GM12878 (cell line): ENCODE measurements at regions not wholly inside any gene's neighbourhood (a gene's known extent, or its start where the extent isn't known, plus 50 kb on each side); places are given as distances from the start of the nearest gene placed in this dataset.

ENCODE experiments used
- ATAC-seq: fragments of 200-7000 bp; cut with Tn5 transposase; 3 replicates; pipeline ENCODE4 v1.9.1; 2020; ENCODE audit warnings: mild to moderate bottlenecking, moderate library complexity
- BruUV-seq: library from RNA; stranded (reverse); fragments of 400-500 nt; replicated peaks from 2 replicates; lab custom pipeline; 2021; lab: Mats Ljungman, UMichigan
- CTCF ChIA-PET: fragments of 300-600 bp; sonication (Branson Sonifier 250); formaldehyde crosslinking; extraction: SDS; loops from one replicate; lab custom pipeline; 2021; ENCODE audit warnings: inconsistent platforms; lab: Yijun Ruan, JAX
- POLR2A ChIA-PET: fragments of 350-600 bp; formaldehyde crosslinking; extraction: SDS; loops from one replicate; lab custom pipeline; 2021; ENCODE audit warnings: inconsistent platforms; lab: Charles Lee
- RAD21 ChIA-PET: fragments of 300-600 bp; sonication (Branson Sonifier 250); formaldehyde crosslinking; loops from one replicate; lab custom pipeline; 2023; ENCODE audit warnings: antibody characterized with exemption; ENCODE audit not compliant: unreplicated experiment; lab: Charles Lee
- SMC1A ChIA-PET: fragments of 300-600 bp; sonication (Branson Sonifier 250); formaldehyde crosslinking; loops from one replicate; lab custom pipeline; 2023; ENCODE audit not compliant: unreplicated experiment, uncharacterized antibody; lab: Charles Lee
- DNase-seq: peaks from one replicate; pipeline ENCODE4 v3.0.0-alpha.2; 2011; ENCODE audit warnings: low read depth, low spot score
- FAIRE-seq: peaks from 3 replicates; lab custom pipeline; 2011; peaks lifted over from hg19 to GRCh38; lab: Jason Lieb, UNC
- H2AFZ ChIP-seq: 2 replicates; pipeline ENCODE4 v1.6.0; 2011; ENCODE audit warnings: low read depth, low read length, control low read depth; ENCODE audit not compliant: control insufficient read depth
- H3K27ac ChIP-seq: 2 replicates; pipeline ENCODE4 v1.5.1; 2011; ENCODE audit warnings: control low read depth; ENCODE audit not compliant: control insufficient read depth, insufficient read depth
- H3K27me3 ChIP-seq, 2 experiments: replicated peaks in 1 of 2; 2 replicates each; pipeline versions ENCODE4 v1.6.0 to v1.6.1; 2011; ENCODE audit warnings: low read length in 1 of 2; ENCODE audit not compliant: control insufficient read depth in 2 of 2, insufficient read depth in 2 of 2
- H3K36me3 ChIP-seq, 2 experiments: 2 replicates each; pipeline ENCODE4 v1.5.1; 2011; ENCODE audit warnings: low read length in 1 of 2; ENCODE audit not compliant: control insufficient read depth in 2 of 2, insufficient read depth in 2 of 2
- H3K4me1 ChIP-seq: 2 replicates; pipeline ENCODE4 v1.6.1; 2011; ENCODE audit warnings: mild to moderate bottlenecking, low read length, moderate library complexity, mixed read lengths; ENCODE audit not compliant: control insufficient read depth, insufficient read depth
- H3K4me2 ChIP-seq: 2 replicates; pipeline ENCODE4 v1.6.0; 2011; ENCODE audit warnings: control low read depth; ENCODE audit not compliant: control insufficient read depth, insufficient read depth
- H3K4me3 ChIP-seq: fragments of 200-600 bp; sonication (generic); 2 replicates; pipeline ENCODE4 v1.5.1; 2016
- H3K79me2 ChIP-seq: 2 replicates; pipeline ENCODE4 v1.6.0; 2011; ENCODE audit warnings: low read length; ENCODE audit not compliant: control insufficient read depth, insufficient read depth
- H3K9ac ChIP-seq: 2 replicates; pipeline ENCODE4 v1.8.0; 2011; ENCODE audit warnings: low read length, control low read depth, mixed read lengths; ENCODE audit not compliant: control insufficient read depth, insufficient read depth
- H3K9me3 ChIP-seq: replicated peaks from 3 replicates; pipeline ENCODE4 v1.5.1; 2011; ENCODE audit warnings: mild to moderate bottlenecking, low read length; ENCODE audit not compliant: control insufficient read depth, insufficient read depth
- H4K20me1 ChIP-seq: 2 replicates; pipeline ENCODE4 v1.6.0; 2011; ENCODE audit not compliant: control insufficient read depth, insufficient read depth
- IKZF2 ChIP-seq, 2 experiments: fragments of 450-650 bp; IDR thresholded peaks; 2 replicates each; pipeline ENCODE4 v1.6.1; 2017; ENCODE audit warnings: mild to moderate bottlenecking in 2 of 2, moderate library complexity in 2 of 2
- MEF2B ChIP-seq: fragments of 450-650 bp; IDR thresholded peaks from 2 replicates; pipeline ENCODE4 v1.6.1; 2018; ENCODE audit warnings: mild to moderate bottlenecking, moderate library complexity; ENCODE audit not compliant: partially characterized antibody, poor library complexity, severe bottlenecking
- MXI1 ChIP-seq: fragments of 150-350 bp; IDR thresholded peaks from 2 replicates; pipeline ENCODE4 v1.6.1; 2011; ENCODE audit warnings: low read depth, mild to moderate bottlenecking, inconsistent platforms, low read length, improper control_type of control experiment
- RBBP5 ChIP-seq: fragments of 200-600 bp; sonication (generic); conservative IDR thresholded peaks from 2 replicates; pipeline ENCODE4 v1.6.1; 2016
- YBX1 ChIP-seq: fragments of 450-650 bp; IDR thresholded peaks from 2 replicates; pipeline ENCODE4 v1.6.1; 2016; ENCODE audit warnings: antibody characterized with exemption
- WGBS: methylation state at CpG from one replicate; pipeline ENCODE4 v1.1.6; 2016; ENCODE audit warnings: low lambda C conversion rate; ENCODE audit not compliant: insufficient replicate concordance, insufficient coverage; ENCODE audit errors: missing lambda C conversion rate; 5-methylcytosine and 5-hydroxymethylcytosine counted together
- in situ Hi-C: fragments of 300-500 bp; cut with MboI; formaldehyde crosslinking; loops from 9 replicates; pipeline ENCODE4 v1.14.3; 2018; ENCODE audit warnings: mixed read lengths
- intact Hi-C: fragments of 100-400 bp; cut with micrococcal nuclease; formaldehyde crosslinking; loops from one replicate; pipeline ENCODE4 v1.14.2; 2022; ENCODE audit not compliant: unreplicated experiment
- TF ChIP-seq, protein P1 (sequence below): fragments of 450-650 bp; IDR thresholded peaks from 2 replicates; pipeline ENCODE4 v1.6.1; 2017; ENCODE audit warnings: mild to moderate bottlenecking, moderate library complexity
- TF ChIP-seq, protein P2 (sequence below): fragments of 450-650 bp; IDR thresholded peaks from 2 replicates; pipeline ENCODE4 v1.6.1; 2017; ENCODE audit warnings: mild to moderate bottlenecking, moderate library complexity
- TF ChIP-seq, protein P3 (sequence below): fragments of 450-650 bp; conservative IDR thresholded peaks from 2 replicates; pipeline ENCODE4 v1.6.1; 2017; ENCODE audit warnings: mild to moderate bottlenecking, moderate library complexity
- TF ChIP-seq, protein P4 (sequence below): fragments of 450-650 bp; IDR thresholded peaks from 2 replicates; pipeline ENCODE4 v1.6.1; 2017; ENCODE audit warnings: low read depth, mild to moderate bottlenecking, moderate library complexity

DNA sequence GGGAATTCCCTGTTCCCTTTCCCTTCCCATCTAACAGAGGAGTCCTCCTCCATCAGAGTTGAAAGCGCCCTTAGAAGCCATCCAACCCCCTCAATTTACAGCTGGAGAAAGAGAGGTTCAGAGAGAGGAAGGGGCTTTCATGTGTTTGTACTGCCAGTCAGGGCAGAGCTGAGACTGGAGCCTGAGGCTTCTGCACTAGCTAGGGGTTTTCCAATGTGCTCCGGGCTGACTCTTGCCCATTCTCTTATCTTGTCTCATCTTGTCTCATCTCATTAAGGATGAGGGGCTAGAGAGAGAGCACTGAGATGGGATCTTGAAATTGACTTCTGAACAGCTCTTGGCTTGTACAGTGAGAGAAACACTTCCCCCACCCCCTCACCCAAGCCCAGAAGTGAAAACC, 67.4 kb upstream of the SHB start:
- ChIA-PET POLR2A (interaction anchor here (0.9 to 2.3 kb wide), 5 partner anchors 10 to 31 kb away, joined by 3 to 10 read pairs (median 4); no protein-coding TSS in a partner anchor), SMC1A (interaction anchor here (0.7 to 3.1 kb wide), 24 partner anchors 9 to 202 kb away, joined by 3 to 28 read pairs (median 4); no protein-coding TSS in a partner anchor)
- H3K4me1 ChIP-seq = peaks cover 3% of the 10 kb centered on the region; the same call in 1 of the 2 replicates

More for the DNA sequence above, 67.4 kb upstream of the SHB start:
- 22% methylated on average over 2 of the region's 2 CpGs for WGBS
- no peak overlapping the region for H3K4me3 ChIP-seq
- no peak for DNase-seq
- H2AFZ ChIP-seq = no peak overlapping the region
- BruUV-seq = no TSS peak
- no peak for FAIRE-seq
- ChIA-PET RAD21 (interaction anchor here (0.7 to 3.2 kb wide), 12 partner anchors 11 to 91 kb away, joined by 3 to 33 read pairs (median 7); no protein-coding TSS in a partner anchor), CTCF (interaction anchor here (1.0 to 11.0 kb wide), 6 partner anchors 9 to 223 kb away, joined by 3 to 116 read pairs (median 5); no protein-coding TSS in a partner anchor)
- H3K27me3 ChIP-seq = peaks cover 1 to 2% of the 10 kb centered on the region in 2 experiments
- no peak overlapping the region for H3K27ac ChIP-seq
- no peaks in the 10 kb centered on the region for H3K79me2 ChIP-seq
- H3K36me3 ChIP-seq = no peaks in the 10 kb centered on the region
- H3K4me2 ChIP-seq = no peak overlapping the region
- TF ChIP-seq, protein P1, sequence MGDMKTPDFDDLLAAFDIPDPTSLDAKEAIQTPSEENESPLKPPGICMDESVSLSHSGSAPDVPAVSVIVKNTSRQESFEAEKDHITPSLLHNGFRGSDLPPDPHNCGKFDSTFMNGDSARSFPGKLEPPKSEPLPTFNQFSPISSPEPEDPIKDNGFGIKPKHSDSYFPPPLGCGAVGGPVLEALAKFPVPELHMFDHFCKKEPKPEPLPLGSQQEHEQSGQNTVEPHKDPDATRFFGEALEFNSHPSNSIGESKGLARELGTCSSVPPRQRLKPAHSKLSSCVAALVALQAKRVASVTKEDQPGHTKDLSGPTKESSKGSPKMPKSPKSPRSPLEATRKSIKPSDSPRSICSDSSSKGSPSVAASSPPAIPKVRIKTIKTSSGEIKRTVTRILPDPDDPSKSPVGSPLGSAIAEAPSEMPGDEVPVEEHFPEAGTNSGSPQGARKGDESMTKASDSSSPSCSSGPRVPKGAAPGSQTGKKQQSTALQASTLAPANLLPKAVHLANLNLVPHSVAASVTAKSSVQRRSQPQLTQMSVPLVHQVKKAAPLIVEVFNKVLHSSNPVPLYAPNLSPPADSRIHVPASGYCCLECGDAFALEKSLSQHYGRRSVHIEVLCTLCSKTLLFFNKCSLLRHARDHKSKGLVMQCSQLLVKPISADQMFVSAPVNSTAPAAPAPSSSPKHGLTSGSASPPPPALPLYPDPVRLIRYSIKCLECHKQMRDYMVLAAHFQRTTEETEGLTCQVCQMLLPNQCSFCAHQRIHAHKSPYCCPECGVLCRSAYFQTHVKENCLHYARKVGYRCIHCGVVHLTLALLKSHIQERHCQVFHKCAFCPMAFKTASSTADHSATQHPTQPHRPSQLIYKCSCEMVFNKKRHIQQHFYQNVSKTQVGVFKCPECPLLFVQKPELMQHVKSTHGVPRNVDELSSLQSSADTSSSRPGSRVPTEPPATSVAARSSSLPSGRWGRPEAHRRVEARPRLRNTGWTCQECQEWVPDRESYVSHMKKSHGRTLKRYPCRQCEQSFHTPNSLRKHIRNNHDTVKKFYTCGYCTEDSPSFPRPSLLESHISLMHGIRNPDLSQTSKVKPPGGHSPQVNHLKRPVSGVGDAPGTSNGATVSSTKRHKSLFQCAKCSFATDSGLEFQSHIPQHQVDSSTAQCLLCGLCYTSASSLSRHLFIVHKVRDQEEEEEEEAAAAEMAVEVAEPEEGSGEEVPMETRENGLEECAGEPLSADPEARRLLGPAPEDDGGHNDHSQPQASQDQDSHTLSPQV = 0 out of 2 replicates have a peak, but pooled peaks have one; percentile 42
- TF ChIP-seq YBX1 (no peak), MEF2B (peak; percentile 11), MXI1 (no peak), RBBP5 (no peak), IKZF2 (IDR thresholded peaks at IDR 0.05) (peak; percentile 19 to 32; a peak in 1 of 4 replicates)
- TF ChIP-seq, protein P2, sequence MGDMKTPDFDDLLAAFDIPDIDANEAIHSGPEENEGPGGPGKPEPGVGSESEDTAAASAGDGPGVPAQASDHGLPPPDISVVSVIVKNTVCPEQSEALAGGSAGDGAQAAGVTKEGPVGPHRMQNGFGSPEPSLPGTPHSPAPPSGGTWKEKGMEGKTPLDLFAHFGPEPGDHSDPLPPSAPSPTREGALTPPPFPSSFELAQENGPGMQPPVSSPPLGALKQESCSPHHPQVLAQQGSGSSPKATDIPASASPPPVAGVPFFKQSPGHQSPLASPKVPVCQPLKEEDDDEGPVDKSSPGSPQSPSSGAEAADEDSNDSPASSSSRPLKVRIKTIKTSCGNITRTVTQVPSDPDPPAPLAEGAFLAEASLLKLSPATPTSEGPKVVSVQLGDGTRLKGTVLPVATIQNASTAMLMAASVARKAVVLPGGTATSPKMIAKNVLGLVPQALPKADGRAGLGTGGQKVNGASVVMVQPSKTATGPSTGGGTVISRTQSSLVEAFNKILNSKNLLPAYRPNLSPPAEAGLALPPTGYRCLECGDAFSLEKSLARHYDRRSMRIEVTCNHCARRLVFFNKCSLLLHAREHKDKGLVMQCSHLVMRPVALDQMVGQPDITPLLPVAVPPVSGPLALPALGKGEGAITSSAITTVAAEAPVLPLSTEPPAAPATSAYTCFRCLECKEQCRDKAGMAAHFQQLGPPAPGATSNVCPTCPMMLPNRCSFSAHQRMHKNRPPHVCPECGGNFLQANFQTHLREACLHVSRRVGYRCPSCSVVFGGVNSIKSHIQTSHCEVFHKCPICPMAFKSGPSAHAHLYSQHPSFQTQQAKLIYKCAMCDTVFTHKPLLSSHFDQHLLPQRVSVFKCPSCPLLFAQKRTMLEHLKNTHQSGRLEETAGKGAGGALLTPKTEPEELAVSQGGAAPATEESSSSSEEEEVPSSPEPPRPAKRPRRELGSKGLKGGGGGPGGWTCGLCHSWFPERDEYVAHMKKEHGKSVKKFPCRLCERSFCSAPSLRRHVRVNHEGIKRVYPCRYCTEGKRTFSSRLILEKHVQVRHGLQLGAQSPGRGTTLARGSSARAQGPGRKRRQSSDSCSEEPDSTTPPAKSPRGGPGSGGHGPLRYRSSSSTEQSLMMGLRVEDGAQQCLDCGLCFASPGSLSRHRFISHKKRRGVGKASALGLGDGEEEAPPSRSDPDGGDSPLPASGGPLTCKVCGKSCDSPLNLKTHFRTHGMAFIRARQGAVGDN = peak; percentile 75
- TF ChIP-seq, protein P3, sequence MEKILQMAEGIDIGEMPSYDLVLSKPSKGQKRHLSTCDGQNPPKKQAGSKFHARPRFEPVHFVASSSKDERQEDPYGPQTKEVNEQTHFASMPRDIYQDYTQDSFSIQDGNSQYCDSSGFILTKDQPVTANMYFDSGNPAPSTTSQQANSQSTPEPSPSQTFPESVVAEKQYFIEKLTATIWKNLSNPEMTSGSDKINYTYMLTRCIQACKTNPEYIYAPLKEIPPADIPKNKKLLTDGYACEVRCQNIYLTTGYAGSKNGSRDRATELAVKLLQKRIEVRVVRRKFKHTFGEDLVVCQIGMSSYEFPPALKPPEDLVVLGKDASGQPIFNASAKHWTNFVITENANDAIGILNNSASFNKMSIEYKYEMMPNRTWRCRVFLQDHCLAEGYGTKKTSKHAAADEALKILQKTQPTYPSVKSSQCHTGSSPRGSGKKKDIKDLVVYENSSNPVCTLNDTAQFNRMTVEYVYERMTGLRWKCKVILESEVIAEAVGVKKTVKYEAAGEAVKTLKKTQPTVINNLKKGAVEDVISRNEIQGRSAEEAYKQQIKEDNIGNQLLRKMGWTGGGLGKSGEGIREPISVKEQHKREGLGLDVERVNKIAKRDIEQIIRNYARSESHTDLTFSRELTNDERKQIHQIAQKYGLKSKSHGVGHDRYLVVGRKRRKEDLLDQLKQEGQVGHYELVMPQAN = 0 out of 2 replicates have a peak, but pooled peaks have one; percentile 34
- TF ChIP-seq, protein P4, sequence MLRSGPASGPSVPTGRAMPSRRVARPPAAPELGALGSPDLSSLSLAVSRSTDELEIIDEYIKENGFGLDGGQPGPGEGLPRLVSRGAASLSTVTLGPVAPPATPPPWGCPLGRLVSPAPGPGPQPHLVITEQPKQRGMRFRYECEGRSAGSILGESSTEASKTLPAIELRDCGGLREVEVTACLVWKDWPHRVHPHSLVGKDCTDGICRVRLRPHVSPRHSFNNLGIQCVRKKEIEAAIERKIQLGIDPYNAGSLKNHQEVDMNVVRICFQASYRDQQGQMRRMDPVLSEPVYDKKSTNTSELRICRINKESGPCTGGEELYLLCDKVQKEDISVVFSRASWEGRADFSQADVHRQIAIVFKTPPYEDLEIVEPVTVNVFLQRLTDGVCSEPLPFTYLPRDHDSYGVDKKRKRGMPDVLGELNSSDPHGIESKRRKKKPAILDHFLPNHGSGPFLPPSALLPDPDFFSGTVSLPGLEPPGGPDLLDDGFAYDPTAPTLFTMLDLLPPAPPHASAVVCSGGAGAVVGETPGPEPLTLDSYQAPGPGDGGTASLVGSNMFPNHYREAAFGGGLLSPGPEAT = peak; percentile 53; the same call in 1 of the 2 replicates
- TF ChIP-seq, all 136 proteins: peak for 6
- intact Hi-C loops = no loop called here
- Histone ChIP-seq H3K9ac (no peak overlapping the region), H3K9me3 (no peaks in the 10 kb centered on the region), H4K20me1 (no peaks in the 10 kb centered on the region)
- peak; percentile 80 for ATAC-seq
- in situ Hi-C loops = no loop called here
